ENCODE measurements at regions not wholly inside any gene's neighbourhood (a gene's known extent, or its start where the extent isn't known, plus 50 kb on each side); places are given as distances from the start of the nearest gene placed in this dataset.

DNA sequence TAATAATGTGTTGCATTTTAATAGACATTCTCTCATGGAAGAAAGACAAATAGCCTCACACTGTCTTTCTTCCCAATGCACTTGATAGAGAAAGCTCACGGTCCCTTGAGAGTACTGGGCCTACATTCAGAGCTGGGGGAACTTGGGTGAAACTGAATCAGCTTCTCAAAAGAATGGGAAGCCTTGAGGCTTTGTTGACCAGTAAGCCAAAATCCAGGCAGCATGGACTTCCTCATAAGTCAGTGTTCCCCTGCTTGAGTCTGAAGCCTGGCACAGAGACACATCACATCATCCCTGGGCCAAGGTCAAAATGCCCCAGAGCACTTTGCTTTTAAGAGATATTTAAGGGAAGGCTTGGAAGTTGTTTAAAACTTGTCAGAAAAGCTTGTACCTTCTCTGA lies 302.2 kb upstream of the SALL1 start:
- Mint-ChIP-seq H3K4me3 (ENCODE audit: unreplicated experiment) (no peak overlapping the region), H3K9me3 (ENCODE audit: low read depth) (no peaks in the 10 kb centered on the region), H3K36me3 (ENCODE audit: low read depth) (no peaks in the 10 kb centered on the region), H3K27ac (ENCODE audit: unreplicated experiment) (no peak overlapping the region), H3K27me3 (ENCODE audit: low read depth) (peaks cover 6% of the 10 kb centered on the region), H3K4me1 (ENCODE audit: low read depth) (no peaks in the 10 kb centered on the region)
- no peak for DNase-seq (ENCODE audit: low spot score)
- TF ChIP-seq, protein P1, sequence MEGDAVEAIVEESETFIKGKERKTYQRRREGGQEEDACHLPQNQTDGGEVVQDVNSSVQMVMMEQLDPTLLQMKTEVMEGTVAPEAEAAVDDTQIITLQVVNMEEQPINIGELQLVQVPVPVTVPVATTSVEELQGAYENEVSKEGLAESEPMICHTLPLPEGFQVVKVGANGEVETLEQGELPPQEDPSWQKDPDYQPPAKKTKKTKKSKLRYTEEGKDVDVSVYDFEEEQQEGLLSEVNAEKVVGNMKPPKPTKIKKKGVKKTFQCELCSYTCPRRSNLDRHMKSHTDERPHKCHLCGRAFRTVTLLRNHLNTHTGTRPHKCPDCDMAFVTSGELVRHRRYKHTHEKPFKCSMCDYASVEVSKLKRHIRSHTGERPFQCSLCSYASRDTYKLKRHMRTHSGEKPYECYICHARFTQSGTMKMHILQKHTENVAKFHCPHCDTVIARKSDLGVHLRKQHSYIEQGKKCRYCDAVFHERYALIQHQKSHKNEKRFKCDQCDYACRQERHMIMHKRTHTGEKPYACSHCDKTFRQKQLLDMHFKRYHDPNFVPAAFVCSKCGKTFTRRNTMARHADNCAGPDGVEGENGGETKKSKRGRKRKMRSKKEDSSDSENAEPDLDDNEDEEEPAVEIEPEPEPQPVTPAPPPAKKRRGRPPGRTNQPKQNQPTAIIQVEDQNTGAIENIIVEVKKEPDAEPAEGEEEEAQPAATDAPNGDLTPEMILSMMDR (IDR thresholded peaks at IDR 0.05): no peak

DNA sequence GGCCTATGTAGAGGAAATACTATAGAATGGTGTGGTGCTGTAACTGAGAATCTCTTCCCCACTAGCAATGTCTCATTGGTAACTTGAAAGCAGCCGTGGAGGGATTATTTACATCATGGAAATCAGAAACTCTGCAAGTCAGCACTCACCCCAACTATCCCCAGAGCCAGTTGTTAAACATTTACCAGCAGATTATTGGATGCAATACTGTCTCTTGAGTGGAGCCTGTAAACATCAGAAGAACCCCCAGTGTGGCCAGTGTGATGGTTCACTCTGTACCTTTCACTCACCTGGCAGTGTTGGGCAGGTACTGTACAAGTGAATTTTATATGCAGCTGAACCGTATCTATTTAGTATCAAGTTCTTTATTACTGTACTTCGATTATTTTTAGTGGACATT lies 299.8 kb upstream of the SALL1 start:
- no peaks in the 10 kb centered on the region for H3K36me3 Mint-ChIP-seq (ENCODE audit: low read depth)
- DNase-seq (ENCODE audit: low spot score): no peak
- peaks cover 4% of the 10 kb centered on the region for H3K27me3 Mint-ChIP-seq (ENCODE audit: low read depth)
- H3K4me1 Mint-ChIP-seq (ENCODE audit: low read depth): no peaks in the 10 kb centered on the region
- no peak overlapping the region for H3K27ac Mint-ChIP-seq (ENCODE audit: unreplicated experiment)
- H3K4me3 Mint-ChIP-seq (ENCODE audit: unreplicated experiment): no peak overlapping the region
- TF ChIP-seq, protein P1 (IDR thresholded peaks at IDR 0.05): no peak
- no peaks in the 10 kb centered on the region for H3K9me3 Mint-ChIP-seq (ENCODE audit: low read depth)

DNA sequence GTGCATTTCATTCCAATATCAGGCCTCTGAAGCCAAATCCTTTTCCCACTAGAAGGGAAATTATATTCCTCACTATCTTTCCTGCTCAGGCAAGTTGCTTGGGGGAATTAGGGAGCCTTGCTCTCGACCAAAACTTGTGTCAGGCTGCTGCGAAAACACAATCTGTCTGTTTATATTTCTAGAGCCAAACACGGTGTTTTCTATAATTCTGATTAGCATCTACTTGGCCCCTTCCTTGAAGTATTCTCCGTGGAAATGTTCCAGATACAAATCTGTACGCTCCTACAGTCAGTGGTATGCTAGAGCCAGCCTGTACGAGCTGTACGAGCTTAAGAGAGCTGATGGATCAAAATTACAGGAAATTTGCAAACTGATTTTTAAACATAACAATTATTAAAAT lies 299.3 kb upstream of the SALL1 start:
- H3K27ac Mint-ChIP-seq (ENCODE audit: unreplicated experiment): no peak overlapping the region
- DNase-seq (ENCODE audit: low spot score): no peak
- peaks cover 2% of the 10 kb centered on the region for H3K27me3 Mint-ChIP-seq (ENCODE audit: low read depth)
- no peaks in the 10 kb centered on the region for H3K36me3 Mint-ChIP-seq (ENCODE audit: low read depth)
- H3K4me1 Mint-ChIP-seq (ENCODE audit: low read depth): no peaks in the 10 kb centered on the region
- TF ChIP-seq, protein P1 (IDR thresholded peaks at IDR 0.05): no peak
- no peak overlapping the region for H3K4me3 Mint-ChIP-seq (ENCODE audit: unreplicated experiment)
- no peaks in the 10 kb centered on the region for H3K9me3 Mint-ChIP-seq (ENCODE audit: low read depth)

DNA sequence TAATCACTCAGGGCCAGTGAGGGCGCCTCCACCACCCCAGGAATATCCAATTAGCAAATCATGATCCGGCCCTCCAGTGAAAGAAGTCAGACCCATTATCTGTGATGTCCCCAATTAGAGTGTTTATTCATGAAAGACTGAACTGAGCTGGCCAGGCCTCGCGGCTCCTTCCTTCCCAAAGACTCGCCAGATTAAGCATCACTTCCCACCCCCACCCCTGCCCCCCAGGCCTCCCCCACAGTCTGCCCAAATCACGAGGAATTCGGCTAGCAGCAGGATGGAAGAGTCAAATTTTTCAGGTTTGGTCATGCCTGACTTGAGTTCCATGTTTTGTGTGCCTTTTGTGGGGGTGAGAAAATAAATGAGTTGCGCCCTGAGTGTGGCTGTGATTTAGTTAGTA lies 298.4 kb upstream of the SALL1 start:
- H3K9me3 Mint-ChIP-seq (ENCODE audit: low read depth): no peaks in the 10 kb centered on the region
- no peak overlapping the region for H3K27ac Mint-ChIP-seq (ENCODE audit: unreplicated experiment)
- TF ChIP-seq, protein P1 (IDR thresholded peaks at IDR 0.05): no peak
- no peak overlapping the region for H3K4me3 Mint-ChIP-seq (ENCODE audit: unreplicated experiment)
- H3K27me3 Mint-ChIP-seq (ENCODE audit: low read depth): peaks cover 2% of the 10 kb centered on the region
- H3K36me3 Mint-ChIP-seq (ENCODE audit: low read depth): no peaks in the 10 kb centered on the region
- H3K4me1 Mint-ChIP-seq (ENCODE audit: low read depth): no peaks in the 10 kb centered on the region
- no peak for DNase-seq (ENCODE audit: low spot score)

DNA sequence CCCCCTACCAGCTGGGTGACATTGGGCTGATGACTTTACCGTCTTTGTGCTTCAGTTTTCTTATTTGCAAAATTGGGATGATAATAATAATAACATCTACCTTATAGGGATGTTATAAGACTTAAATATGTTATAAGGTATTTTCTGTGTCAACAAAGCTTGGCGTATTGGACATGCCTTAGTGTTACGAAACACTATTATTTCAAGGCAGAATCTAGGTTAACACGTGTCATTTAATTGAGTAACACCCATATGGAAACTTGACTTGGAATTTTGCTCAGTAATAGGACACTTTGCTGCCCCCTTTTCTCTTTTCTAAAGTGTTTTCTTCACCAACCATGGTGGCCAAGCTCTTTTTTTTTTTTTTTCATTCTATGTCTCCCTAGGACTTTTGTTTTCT lies 294.2 kb upstream of the SALL1 start:
- H3K9me3 Mint-ChIP-seq (ENCODE audit: low read depth): no peaks in the 10 kb centered on the region
- TF ChIP-seq, protein P1 (IDR thresholded peaks at IDR 0.05): no peak
- no peak overlapping the region for H3K27ac Mint-ChIP-seq (ENCODE audit: unreplicated experiment)
- peaks cover 23% of the 10 kb centered on the region for H3K27me3 Mint-ChIP-seq (ENCODE audit: low read depth)
- H3K36me3 Mint-ChIP-seq (ENCODE audit: low read depth): no peaks in the 10 kb centered on the region
- no peak for DNase-seq (ENCODE audit: low spot score)
- no peak overlapping the region for H3K4me3 Mint-ChIP-seq (ENCODE audit: unreplicated experiment)
- H3K4me1 Mint-ChIP-seq (ENCODE audit: low read depth): no peaks in the 10 kb centered on the region

Measured in chondrocyte (in vitro differentiated cells).